ENCODE measurements at regions not wholly inside any gene's neighbourhood (a gene's known extent, or its start where the extent isn't known, plus 50 kb on each side); places are given as distances from the start of the nearest gene placed in this dataset.

GRCh38 chrX:128165884-128166408, 113.7 kb upstream of the ACTRT1 start:
- no peak for TF ChIP-seq RELA (IDR thresholded peaks at IDR 0.05; ENCODE audit: borderline replicate concordance, partially characterized antibody)
- no peak for TF ChIP-seq JUNB (IDR thresholded peaks at IDR 0.05)
- TF ChIP-seq CTCF (IDR thresholded peaks at IDR 0.05 in 2 of 3, conservative IDR thresholded peaks at IDR 0.05 in 1 of 3; ENCODE audit: control insufficient read depth in 2 of 3, extremely low read depth in 1 of 3, insufficient read depth in 1 of 3, low read depth in 3 of 3, low read length in 3 of 3) = no peak
- TF ChIP-seq SP1 (IDR thresholded peaks at IDR 0.05; ENCODE audit: low read depth, low read length) = no peak
- no peak for TF ChIP-seq HDAC2 (IDR thresholded peaks at IDR 0.05)
